Trophoblast cell (in vitro differentiated cells and primary cell): ENCODE measurements at regions not wholly inside any gene's neighbourhood (a gene's known extent, or its start where the extent isn't known, plus 50 kb on each side); places are given as distances from the start of the nearest gene placed in this dataset.

Experiments used
- DNase-seq, 2 donors: peaks; one replicate each; pipeline ENCODE4 v3.0.0-alpha.2; 2016
- H2AFZ ChIP-seq: 2 replicates; pipeline ENCODE4 v1.6.1; 2013; ENCODE audit warnings: low read length, moderate library complexity, mild to moderate bottlenecking; ENCODE audit not compliant: insufficient read depth, poor library complexity
- H2AK5ac ChIP-seq: 2 replicates; pipeline ENCODE4 v1.6.1; 2013; ENCODE audit warnings: mild to moderate bottlenecking, low read length
- H2BK120ac ChIP-seq: 2 replicates; pipeline ENCODE4 v1.6.1; 2013; ENCODE audit warnings: low read length, mild to moderate bottlenecking, moderate library complexity; ENCODE audit not compliant: insufficient read depth, poor library complexity
- H2BK12ac ChIP-seq: 2 replicates; pipeline ENCODE4 v1.6.1; 2013; ENCODE audit warnings: mild to moderate bottlenecking, low read length, moderate library complexity
- H2BK5ac ChIP-seq: 2 replicates; pipeline ENCODE4 v1.6.1; 2013; ENCODE audit warnings: low read length, low read depth, moderate library complexity, mild to moderate bottlenecking; ENCODE audit not compliant: poor library complexity
- H3K14ac ChIP-seq: 2 replicates; pipeline ENCODE4 v1.6.1; 2013; ENCODE audit warnings: mild to moderate bottlenecking, low read length
- H3K18ac ChIP-seq: 2 replicates; pipeline ENCODE4 v1.6.1; 2013; ENCODE audit warnings: mild to moderate bottlenecking, low read length
- H3K23ac ChIP-seq: 2 replicates; pipeline ENCODE4 v1.6.1; 2013; ENCODE audit warnings: low read length
- H3K27ac ChIP-seq: 2 replicates; pipeline ENCODE4 v1.5.1; 2013; ENCODE audit warnings: low read depth, mild to moderate bottlenecking, inconsistent platforms, low read length, moderate library complexity
- H3K27me3 ChIP-seq: 2 replicates; pipeline ENCODE4 v1.6.1; 2013; ENCODE audit warnings: inconsistent platforms, mild to moderate bottlenecking, low read length, moderate library complexity; ENCODE audit not compliant: insufficient read depth
- H3K36me3 ChIP-seq, 2 experiments: 1 replicate in 1 of 2; 2 replicates in 1 of 2; pipeline ENCODE4 v1.6.1; 2013; ENCODE audit warnings: low read length in 2 of 2, mild to moderate bottlenecking in 2 of 2, moderate library complexity in 1 of 2; ENCODE audit not compliant: insufficient read depth in 2 of 2, control insufficient read depth in 1 of 2
- H3K4ac ChIP-seq: 2 replicates; pipeline ENCODE4 v1.6.1; 2013; ENCODE audit warnings: low read depth, mild to moderate bottlenecking, low read length, moderate library complexity
- H3K4me1 ChIP-seq, 2 experiments: 1 replicate in 1 of 2; 2 replicates in 1 of 2; pipeline ENCODE4 v1.6.1; 2013; ENCODE audit warnings: low read length in 2 of 2, mild to moderate bottlenecking in 2 of 2, moderate library complexity in 1 of 2; ENCODE audit not compliant: insufficient read depth in 2 of 2, control insufficient read depth in 1 of 2
- H3K4me2 ChIP-seq: 2 replicates; pipeline ENCODE4 v1.6.1; 2013; ENCODE audit warnings: inconsistent platforms, mild to moderate bottlenecking, low read length, moderate library complexity
- H3K4me3 ChIP-seq: 2 replicates; pipeline ENCODE4 v1.5.1; 2013; ENCODE audit warnings: mild to moderate bottlenecking, low read depth, low read length, inconsistent platforms
- H3K79me1 ChIP-seq: one replicate; pipeline ENCODE4 v1.6.1; 2013; ENCODE audit warnings: low read length
- H3K79me2 ChIP-seq: 2 replicates; pipeline ENCODE4 v1.6.1; 2013; ENCODE audit warnings: low read length, mild to moderate bottlenecking; ENCODE audit not compliant: control insufficient read depth, insufficient read depth, poor library complexity
- H3K9ac ChIP-seq: 2 replicates; pipeline ENCODE4 v1.6.1; 2013; ENCODE audit warnings: mild to moderate bottlenecking, low read length
- H3K9me3 ChIP-seq: 2 replicates; pipeline ENCODE4 v1.6.1; 2013; ENCODE audit warnings: low read depth, mild to moderate bottlenecking, control low read depth, inconsistent platforms, low read length; ENCODE audit not compliant: insufficient read depth
- H4K12ac ChIP-seq: 2 replicates; pipeline ENCODE4 v1.6.1; 2013; ENCODE audit warnings: low read depth, mild to moderate bottlenecking, low read length, moderate library complexity
- H4K8ac ChIP-seq: 2 replicates; pipeline ENCODE4 v1.6.1; 2013; ENCODE audit warnings: low read depth, mild to moderate bottlenecking, low read length, moderate library complexity
- H4K91ac ChIP-seq: one replicate; pipeline ENCODE4 v1.6.1; 2013; ENCODE audit warnings: low read depth, mild to moderate bottlenecking, low read length, moderate library complexity
- WGBS: extraction: QIAGEN DNeasy Blood & Tissue Kit; methylation state at CpG from one replicate; pipeline ENCODE4 v1.1.7; 2013; ENCODE audit warnings: missing lambda C conversion rate; ENCODE audit not compliant: insufficient read length, insufficient coverage; ENCODE audit errors: extremely low coverage; 5-methylcytosine and 5-hydroxymethylcytosine counted together

GRCh38 chr1:30488324-30488913 is 235.0 kb downstream of the MATN1 start:
- Histone ChIP-seq H2BK120ac (no peak overlapping the region), H3K4me3 (no peak overlapping the region), H3K23ac (no peak overlapping the region), H3K9ac (no peak overlapping the region), H3K4me1 (no peaks in the 10 kb centered on the region), H4K91ac (no peak overlapping the region), H3K4me2 (no peak overlapping the region), H2BK5ac (no peak overlapping the region), H3K14ac (no peak overlapping the region), H3K36me3 (no peaks in the 10 kb centered on the region), H3K4ac (no peak overlapping the region), H3K79me1 (no peaks in the 10 kb centered on the region), H2BK12ac (no peak overlapping the region), H3K27me3 (no peaks in the 10 kb centered on the region), H4K12ac (no peak overlapping the region), H2AFZ (no peak overlapping the region), H3K18ac (no peak overlapping the region), H3K9me3 (peaks cover 37% of the 10 kb centered on the region), H2AK5ac (no peak overlapping the region), H3K27ac (no peak overlapping the region), H3K79me2 (no peaks in the 10 kb centered on the region), H4K8ac (no peak overlapping the region)
- no peak for DNase-seq

- Histone ChIP-seq H3K9ac (no peak overlapping the region), H2BK5ac (no peak overlapping the region), H2BK12ac (no peak overlapping the region), H4K91ac (no peak overlapping the region), H3K9me3 (peaks cover 43% of the 10 kb centered on the region), H2AK5ac (no peak overlapping the region), H4K8ac (no peak overlapping the region), H2AFZ (no peak overlapping the region), H3K27ac (no peak overlapping the region), H3K23ac (no peak overlapping the region), H3K4me3 (no peak overlapping the region), H3K79me1 (no peaks in the 10 kb centered on the region), H3K36me3 (no peaks in the 10 kb centered on the region), H3K14ac (no peak overlapping the region), H3K79me2 (no peaks in the 10 kb centered on the region), H2BK120ac (no peak overlapping the region), H3K4me1 (no peaks in the 10 kb centered on the region), H3K18ac (no peak overlapping the region), H3K4ac (no peak overlapping the region), H4K12ac (no peak overlapping the region), H3K27me3 (no peaks in the 10 kb centered on the region), H3K4me2 (no peak overlapping the region)
- WGBS, result no CpG with 5 or more reads among the region's 4 CpGs
- DNase-seq, result no peak
Observed at GRCh38 chr1:30487042-30487441, 236.3 kb downstream of the MATN1 start.

GRCh38 chr1:30485072-30485471 is 238.3 kb downstream of the MATN1 start:
- peaks cover 45% of the 10 kb centered on the region for H3K9me3 ChIP-seq
- H3K36me3 ChIP-seq, result no peaks in the 10 kb centered on the region
- H3K4ac ChIP-seq, result no peak overlapping the region
- no peak overlapping the region for H3K4me2 ChIP-seq
- no peak overlapping the region for H3K27ac ChIP-seq
- no peaks in the 10 kb centered on the region for H3K79me2 ChIP-seq
- no peak overlapping the region for H2AFZ ChIP-seq
- H3K14ac ChIP-seq, result no peak overlapping the region
- no peak for DNase-seq
- no peak overlapping the region for H3K4me3 ChIP-seq
- no peaks in the 10 kb centered on the region for H3K4me1 ChIP-seq
- H3K18ac ChIP-seq, result no peak overlapping the region
- H3K27me3 ChIP-seq, result no peaks in the 10 kb centered on the region
- H2BK12ac ChIP-seq, result no peak overlapping the region
- H4K91ac ChIP-seq, result no peak overlapping the region
- no peak overlapping the region for H3K23ac ChIP-seq
- H2AK5ac ChIP-seq, result no peak overlapping the region
- no peak overlapping the region for H4K8ac ChIP-seq
- H3K79me1 ChIP-seq, result no peaks in the 10 kb centered on the region
- H4K12ac ChIP-seq, result no peak overlapping the region
- H2BK120ac ChIP-seq, result no peak overlapping the region
- no peak overlapping the region for H3K9ac ChIP-seq
- no peak overlapping the region for H2BK5ac ChIP-seq
- WGBS, result no CpG with 5 or more reads among the region's 6 CpGs

- no peak overlapping the region for H3K4ac ChIP-seq
- no peaks in the 10 kb centered on the region for H3K79me1 ChIP-seq
- no peak overlapping the region for H2BK12ac ChIP-seq
- no peak overlapping the region for H3K18ac ChIP-seq
- H4K12ac ChIP-seq, result no peak overlapping the region
- no peaks in the 10 kb centered on the region for H3K36me3 ChIP-seq
- no peak overlapping the region for H3K14ac ChIP-seq
- no peaks in the 10 kb centered on the region for H3K27me3 ChIP-seq
- H3K79me2 ChIP-seq, result no peaks in the 10 kb centered on the region
- no peak for DNase-seq
- no peak overlapping the region for H4K8ac ChIP-seq
- H2AK5ac ChIP-seq, result no peak overlapping the region
- no peak overlapping the region for H3K4me3 ChIP-seq
- H2BK120ac ChIP-seq, result no peak overlapping the region
- no peak overlapping the region for H3K27ac ChIP-seq
- WGBS, result no CpG with 5 or more reads among the region's 1 CpG
- H3K4me2 ChIP-seq, result no peak overlapping the region
- H3K23ac ChIP-seq, result no peak overlapping the region
- peaks cover 48% of the 10 kb centered on the region for H3K9me3 ChIP-seq
- H4K91ac ChIP-seq, result no peak overlapping the region
- H2AFZ ChIP-seq, result no peak overlapping the region
- H3K4me1 ChIP-seq, result no peaks in the 10 kb centered on the region
- no peak overlapping the region for H2BK5ac ChIP-seq
- no peak overlapping the region for H3K9ac ChIP-seq
Observed at GRCh38 chr1:30484668-30485067, 238.7 kb downstream of the MATN1 start.
